Heart left ventricle (tissue), 13 donors: ENCODE measurements at regions not wholly inside any gene's neighbourhood (a gene's known extent, or its start where the extent isn't known, plus 50 kb on each side); places are given as distances from the start of the nearest gene placed in this dataset.

Experiments used
- POLR2A ChIP-seq, 2 donors: fragments of 450-650 bp; IDR thresholded peaks; one replicate each; pipeline ENCODE4 v1.6.1; 2017; ENCODE audit warnings: antibody characterized with exemption in 2 of 2, mild to moderate bottlenecking in 2 of 2, moderate library complexity in 2 of 2
- TF ChIP-seq, protein P1 (sequence below), 12 donors: fragments of 200-600 bp; sonication (generic) in 4 of 12; IDR thresholded peaks; one replicate each; pipeline versions ENCODE4 v1.5.0 to v1.8.0; 2018 to 2022; ENCODE audit warnings: antibody characterized with exemption in 12 of 12, mild to moderate bottlenecking in 5 of 12
- donor health status: ischemic (EF 13 %, LVEDD 7.1; RV severe dilation, severe dysfunction).
- donor health status: DM: no; HTN: yes; CAD: no.
- donor health status: DM: no; HTN: no; CAD: no.
- donor health status: ischemic (EF 25% LVEDD 6.9; RV normal size, moderate dysfunction).
- donor health status: ischemic (EF 25% LVEDD 5.7; RV mildly dilated, moderate dysfunction).
- donor health status: ischemic (EF 35%, LVEDD 5.7; RV mildly dilated, moderate dysfunction).
- donor health status: nonischemic (EF 11% LVEDD 7.7; RV severe dilation, severe dysfunction).
- donor health status: DM: yes; HTN: yes; CAD: no.
- donor health status: PGD.
- donor health status: ischemic (EF 29% LVEDD 5.4; RV normal size, mild dysfunction).
- donor health status: nonischemic (EF 23%, LVEDD 6.1; RV moderate dilation, normal function).

- TF ChIP-seq, protein P1, sequence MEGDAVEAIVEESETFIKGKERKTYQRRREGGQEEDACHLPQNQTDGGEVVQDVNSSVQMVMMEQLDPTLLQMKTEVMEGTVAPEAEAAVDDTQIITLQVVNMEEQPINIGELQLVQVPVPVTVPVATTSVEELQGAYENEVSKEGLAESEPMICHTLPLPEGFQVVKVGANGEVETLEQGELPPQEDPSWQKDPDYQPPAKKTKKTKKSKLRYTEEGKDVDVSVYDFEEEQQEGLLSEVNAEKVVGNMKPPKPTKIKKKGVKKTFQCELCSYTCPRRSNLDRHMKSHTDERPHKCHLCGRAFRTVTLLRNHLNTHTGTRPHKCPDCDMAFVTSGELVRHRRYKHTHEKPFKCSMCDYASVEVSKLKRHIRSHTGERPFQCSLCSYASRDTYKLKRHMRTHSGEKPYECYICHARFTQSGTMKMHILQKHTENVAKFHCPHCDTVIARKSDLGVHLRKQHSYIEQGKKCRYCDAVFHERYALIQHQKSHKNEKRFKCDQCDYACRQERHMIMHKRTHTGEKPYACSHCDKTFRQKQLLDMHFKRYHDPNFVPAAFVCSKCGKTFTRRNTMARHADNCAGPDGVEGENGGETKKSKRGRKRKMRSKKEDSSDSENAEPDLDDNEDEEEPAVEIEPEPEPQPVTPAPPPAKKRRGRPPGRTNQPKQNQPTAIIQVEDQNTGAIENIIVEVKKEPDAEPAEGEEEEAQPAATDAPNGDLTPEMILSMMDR (IDR thresholded peaks at IDR 0.05), result no peak
- no peak for TF ChIP-seq POLR2A (IDR thresholded peaks at IDR 0.05)
Measured at GRCh38 chr4:138826322-138826721, 189.3 kb upstream of the NOCT start.
